GM12878 (cell line): ENCODE measurements at regions not wholly inside any gene's neighbourhood (a gene's known extent, or its start where the extent isn't known, plus 50 kb on each side); places are given as distances from the start of the nearest gene placed in this dataset.

ENCODE experiments used
- ATAC-seq: fragments of 200-7000 bp; cut with Tn5 transposase; 3 replicates; pipeline ENCODE4 v1.9.1; 2020; ENCODE audit warnings: mild to moderate bottlenecking, moderate library complexity
- BruUV-seq: library from RNA; stranded (reverse); fragments of 400-500 nt; replicated peaks from 2 replicates; lab custom pipeline; 2021; lab: Mats Ljungman, UMichigan
- CTCF ChIA-PET: fragments of 300-600 bp; sonication (Branson Sonifier 250); formaldehyde crosslinking; extraction: SDS; loops from one replicate; lab custom pipeline; 2021; ENCODE audit warnings: inconsistent platforms; lab: Yijun Ruan, JAX
- POLR2A ChIA-PET: fragments of 350-600 bp; formaldehyde crosslinking; extraction: SDS; loops from one replicate; lab custom pipeline; 2021; ENCODE audit warnings: inconsistent platforms; lab: Charles Lee
- RAD21 ChIA-PET: fragments of 300-600 bp; sonication (Branson Sonifier 250); formaldehyde crosslinking; loops from one replicate; lab custom pipeline; 2023; ENCODE audit warnings: antibody characterized with exemption; ENCODE audit not compliant: unreplicated experiment; lab: Charles Lee
- SMC1A ChIA-PET: fragments of 300-600 bp; sonication (Branson Sonifier 250); formaldehyde crosslinking; loops from one replicate; lab custom pipeline; 2023; ENCODE audit not compliant: unreplicated experiment, uncharacterized antibody; lab: Charles Lee
- DNase-seq: peaks from one replicate; pipeline ENCODE4 v3.0.0-alpha.2; 2011; ENCODE audit warnings: low read depth, low spot score
- FAIRE-seq: peaks from 3 replicates; lab custom pipeline; 2011; peaks lifted over from hg19 to GRCh38; lab: Jason Lieb, UNC
- H2AFZ ChIP-seq: 2 replicates; pipeline ENCODE4 v1.6.0; 2011; ENCODE audit warnings: low read depth, low read length, control low read depth; ENCODE audit not compliant: control insufficient read depth
- H3K27ac ChIP-seq: 2 replicates; pipeline ENCODE4 v1.5.1; 2011; ENCODE audit warnings: control low read depth; ENCODE audit not compliant: control insufficient read depth, insufficient read depth
- H3K27me3 ChIP-seq, 2 experiments: replicated peaks in 1 of 2; 2 replicates each; pipeline versions ENCODE4 v1.6.0 to v1.6.1; 2011; ENCODE audit warnings: low read length in 1 of 2; ENCODE audit not compliant: control insufficient read depth in 2 of 2, insufficient read depth in 2 of 2
- H3K36me3 ChIP-seq, 2 experiments: 2 replicates each; pipeline ENCODE4 v1.5.1; 2011; ENCODE audit warnings: low read length in 1 of 2; ENCODE audit not compliant: control insufficient read depth in 2 of 2, insufficient read depth in 2 of 2
- H3K4me1 ChIP-seq: 2 replicates; pipeline ENCODE4 v1.6.1; 2011; ENCODE audit warnings: mild to moderate bottlenecking, low read length, moderate library complexity, mixed read lengths; ENCODE audit not compliant: control insufficient read depth, insufficient read depth
- H3K4me2 ChIP-seq: 2 replicates; pipeline ENCODE4 v1.6.0; 2011; ENCODE audit warnings: control low read depth; ENCODE audit not compliant: control insufficient read depth, insufficient read depth
- H3K4me3 ChIP-seq: fragments of 200-600 bp; sonication (generic); 2 replicates; pipeline ENCODE4 v1.5.1; 2016
- H3K79me2 ChIP-seq: 2 replicates; pipeline ENCODE4 v1.6.0; 2011; ENCODE audit warnings: low read length; ENCODE audit not compliant: control insufficient read depth, insufficient read depth
- H3K9ac ChIP-seq: 2 replicates; pipeline ENCODE4 v1.8.0; 2011; ENCODE audit warnings: low read length, control low read depth, mixed read lengths; ENCODE audit not compliant: control insufficient read depth, insufficient read depth
- H3K9me3 ChIP-seq: replicated peaks from 3 replicates; pipeline ENCODE4 v1.5.1; 2011; ENCODE audit warnings: mild to moderate bottlenecking, low read length; ENCODE audit not compliant: control insufficient read depth, insufficient read depth
- H4K20me1 ChIP-seq: 2 replicates; pipeline ENCODE4 v1.6.0; 2011; ENCODE audit not compliant: control insufficient read depth, insufficient read depth
- EED ChIP-seq: sonication (generic); IDR thresholded peaks from 2 replicates; pipeline ENCODE4 v1.6.1; 2016; ENCODE audit warnings: antibody characterized with exemption, low read depth
- HDAC6 ChIP-seq: fragments of 200-600 bp; sonication (generic); IDR thresholded peaks from one replicate; pipeline ENCODE4 v1.8.0; 2017; ENCODE audit warnings: antibody characterized with exemption; ENCODE audit not compliant: unreplicated experiment
- MEF2A ChIP-seq: IDR thresholded peaks from 2 replicates; pipeline ENCODE4 v1.6.1; 2011; ENCODE audit warnings: low read depth, mild to moderate bottlenecking, low read length, moderate library complexity; ENCODE audit not compliant: insufficient read depth
- NBN ChIP-seq: fragments of 450-650 bp; IDR thresholded peaks from 2 replicates; pipeline ENCODE4 v1.6.1; 2016
- NFYB ChIP-seq: IDR thresholded peaks from 2 replicates; pipeline ENCODE4 v1.6.1; 2011; ENCODE audit warnings: low read depth, mild to moderate bottlenecking, low read length, improper control_type of control experiment, moderate library complexity; ENCODE audit not compliant: insufficient read depth
- NR2F1 ChIP-seq: fragments of 450-650 bp; conservative IDR thresholded peaks from 2 replicates; pipeline ENCODE4 v1.6.1; 2017; ENCODE audit warnings: mild to moderate bottlenecking
- RAD21 ChIP-seq: IDR thresholded peaks from 2 replicates; pipeline ENCODE4 v1.6.1; 2011; ENCODE audit warnings: mild to moderate bottlenecking, low read depth, low read length, moderate library complexity; ENCODE audit not compliant: insufficient read depth
- SIX5 ChIP-seq: IDR thresholded peaks from 2 replicates; pipeline ENCODE4 v1.6.1; 2011; ENCODE audit warnings: mild to moderate bottlenecking, low read depth, low read length, moderate library complexity; ENCODE audit not compliant: severe bottlenecking
- SMAD1 ChIP-seq: fragments of 450-650 bp; IDR thresholded peaks from 2 replicates; pipeline ENCODE4 v1.6.1; 2018; ENCODE audit warnings: mild to moderate bottlenecking, low read depth; ENCODE audit not compliant: partially characterized antibody
- SMC3 ChIP-seq: IDR thresholded peaks from 2 replicates; pipeline ENCODE4 v1.6.1; 2011; ENCODE audit warnings: low read length, improper control_type of control experiment, borderline replicate concordance
- SREBF1 ChIP-seq: IDR thresholded peaks from 2 replicates; pipeline ENCODE4 v1.6.1; 2012; ENCODE audit warnings: mild to moderate bottlenecking, low read length
- SRF ChIP-seq, 2 experiments: IDR thresholded peaks; 2 replicates each; pipeline ENCODE4 v1.6.1; 2011; ENCODE audit warnings: low read depth in 2 of 2, low read length in 2 of 2, mild to moderate bottlenecking in 1 of 2, moderate library complexity in 1 of 2
- STAT1 ChIP-seq: fragments of 450-650 bp; conservative IDR thresholded peaks from 2 replicates; pipeline ENCODE4 v1.6.1; 2014; ENCODE audit warnings: antibody characterized with exemption, mild to moderate bottlenecking
- SUZ12 ChIP-seq: fragments of 200-600 bp; sonication (generic); IDR thresholded peaks from one replicate; pipeline ENCODE4 v1.6.1; 2018; ENCODE audit warnings: antibody characterized with exemption, mild to moderate bottlenecking; ENCODE audit not compliant: unreplicated experiment
- TCF3 ChIP-seq: IDR thresholded peaks from 2 replicates; pipeline ENCODE4 v1.6.1; 2012; ENCODE audit warnings: low read depth, mild to moderate bottlenecking, low read length, borderline replicate concordance; ENCODE audit not compliant: insufficient read depth
- YBX1 ChIP-seq: fragments of 450-650 bp; IDR thresholded peaks from 2 replicates; pipeline ENCODE4 v1.6.1; 2016; ENCODE audit warnings: antibody characterized with exemption
- ZNF384 ChIP-seq: IDR thresholded peaks from 2 replicates; pipeline ENCODE4 v1.6.1; 2012; ENCODE audit warnings: low read depth, mild to moderate bottlenecking, low read length, improper control_type of control experiment, borderline replicate concordance
- ZNF592 ChIP-seq: fragments of 450-650 bp; IDR thresholded peaks from 2 replicates; pipeline ENCODE4 v1.6.1; 2017; ENCODE audit warnings: mild to moderate bottlenecking, moderate library complexity
- ZSCAN29 ChIP-seq: fragments of 450-650 bp; IDR thresholded peaks from 2 replicates; pipeline ENCODE4 v1.6.1; 2017; ENCODE audit warnings: mild to moderate bottlenecking, moderate library complexity
- WGBS: methylation state at CpG from one replicate; pipeline ENCODE4 v1.1.6; 2016; ENCODE audit warnings: low lambda C conversion rate; ENCODE audit not compliant: insufficient replicate concordance, insufficient coverage; ENCODE audit errors: missing lambda C conversion rate; 5-methylcytosine and 5-hydroxymethylcytosine counted together
- in situ Hi-C: fragments of 300-500 bp; cut with MboI; formaldehyde crosslinking; loops from 9 replicates; pipeline ENCODE4 v1.14.3; 2018; ENCODE audit warnings: mixed read lengths
- intact Hi-C: fragments of 100-400 bp; cut with micrococcal nuclease; formaldehyde crosslinking; loops from one replicate; pipeline ENCODE4 v1.14.2; 2022; ENCODE audit not compliant: unreplicated experiment

DNA sequence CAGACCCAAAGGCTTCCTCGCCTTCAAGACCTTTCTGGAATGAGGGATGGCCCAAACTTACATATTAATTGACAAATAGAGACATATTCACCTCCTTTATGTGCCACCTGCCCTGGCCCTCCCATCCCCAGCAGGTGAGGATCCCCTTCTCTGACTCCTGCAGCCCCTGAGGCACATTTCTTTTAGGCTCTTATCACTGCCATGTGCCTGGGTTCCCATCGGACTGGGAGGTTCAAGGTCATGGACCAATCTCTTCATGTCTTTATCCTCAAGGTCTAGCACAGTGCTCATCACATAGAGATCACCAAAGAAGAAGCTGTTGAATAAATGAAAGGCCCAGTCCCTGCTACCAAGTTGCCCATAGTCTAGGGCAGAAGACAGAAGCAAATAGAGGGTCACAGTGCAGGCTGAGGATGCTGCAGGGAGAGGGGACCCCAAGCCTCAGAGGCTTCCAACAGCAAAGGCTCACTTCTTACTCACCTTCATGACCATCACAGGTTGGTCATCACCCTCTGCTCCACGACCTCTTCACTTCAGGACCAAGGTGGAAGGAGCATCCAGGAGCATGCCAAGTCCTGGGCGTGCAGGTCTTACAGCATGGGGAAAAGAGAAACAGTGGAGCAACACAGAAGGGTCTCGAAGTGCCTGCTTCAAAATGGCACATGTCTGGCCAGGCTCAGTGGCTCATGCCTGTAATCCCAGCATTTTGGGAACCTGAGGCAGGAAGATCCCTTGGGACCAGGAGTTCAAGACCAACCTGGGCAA is 193.9 kb downstream of the SMAD2 start (continued):
- TF ChIP-seq YBX1 (no peak), TCF3 (no peak)

DNA sequence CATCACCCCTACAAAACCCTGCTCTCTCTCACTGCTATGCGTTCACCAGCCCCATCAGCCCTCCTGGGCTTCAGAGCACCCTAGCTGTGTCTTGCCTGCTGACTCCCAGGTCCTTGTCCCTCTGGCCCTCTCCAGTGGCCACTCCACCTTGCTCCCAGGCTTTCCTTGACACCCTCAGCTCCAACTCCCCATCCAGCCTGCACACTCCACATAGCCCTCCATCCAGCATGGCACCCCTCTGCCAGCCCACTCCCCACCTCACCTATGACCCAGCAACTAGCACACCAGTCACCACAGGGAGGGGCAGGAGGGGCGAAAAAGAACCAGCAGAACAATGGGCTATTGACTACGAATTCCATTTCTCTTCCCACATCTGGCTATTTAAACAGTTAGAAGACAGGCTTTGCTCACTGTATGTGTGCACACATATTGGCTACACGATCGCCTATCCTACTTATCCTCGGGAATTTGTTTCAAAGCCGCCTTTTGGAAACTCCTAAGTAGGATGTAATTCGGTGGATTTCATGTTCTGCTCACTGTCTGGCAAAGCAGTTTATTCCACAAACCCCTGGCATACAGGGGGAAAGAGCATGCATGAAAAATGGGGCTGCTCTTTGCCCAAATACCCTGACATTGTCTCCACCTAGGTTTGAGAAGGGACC is 195.3 kb downstream of the SMAD2 start:
- intact Hi-C loops (no loop called here), in situ Hi-C loops (no loop called here)
- ChIA-PET SMC1A (no interaction called here), POLR2A (no interaction called here), CTCF (no interaction called here), RAD21 (no interaction called here)
- no peak overlapping the region for H3K9ac ChIP-seq
- no peaks in the 10 kb centered on the region for H4K20me1 ChIP-seq
- H3K27me3 ChIP-seq, result peaks cover 4 to 7% of the 10 kb centered on the region in 2 experiments; a peak in 2 of 4 replicates
- no peak for DNase-seq
- H3K4me3 ChIP-seq, result no peak overlapping the region
- no peaks in the 10 kb centered on the region for H3K4me1 ChIP-seq
- BruUV-seq, result no TSS peak
- no peaks in the 10 kb centered on the region for H3K79me2 ChIP-seq
- no peak overlapping the region for H3K27ac ChIP-seq
- TF ChIP-seq NFYB (no peak), SMAD1 (no peak), ZSCAN29 (no peak), NR2F1 (no peak), SUZ12 (no peak), STAT1 (no peak), SMC3 (no peak), SREBF1 (no peak), MEF2A (no peak), SIX5 (no peak), SRF (IDR thresholded peaks at IDR 0.05; ENCODE audit: low read depth in 2 of 2, low read length in 2 of 2) (no peak), EED (no peak), RAD21 (no peak), HDAC6 (no peak), ZNF384 (no peak), NBN (no peak), ZNF592 (no peak)
- H2AFZ ChIP-seq, result no peak overlapping the region
- no peaks in the 10 kb centered on the region for H3K9me3 ChIP-seq
- no peak overlapping the region for H3K4me2 ChIP-seq
- no peak for FAIRE-seq
- ATAC-seq, result no peak
- 41% methylated on average over 8 of the region's 8 CpGs for WGBS
- H3K36me3 ChIP-seq, result no peaks in the 10 kb centered on the region
